ENCODE measurements at regions not wholly inside any gene's neighbourhood (a gene's known extent, or its start where the extent isn't known, plus 50 kb on each side); places are given as distances from the start of the nearest gene placed in this dataset.

- ATAC-seq (ENCODE audit: low FRiP score) (no peak), DNase-seq (ENCODE audit: low spot score) (no peak)
- TF ChIP-seq CTCF (IDR thresholded peaks at IDR 0.05), result no peak
Measured at GRCh38 chr12:115698257-115698656, 579.2 kb downstream of the MED13L start.

GRCh38 chr12:115697340-115697739 is 580.2 kb downstream of the MED13L start:
- ATAC-seq (ENCODE audit: low FRiP score), result no peak
- no peak for TF ChIP-seq CTCF (IDR thresholded peaks at IDR 0.05)
- DNase-seq (ENCODE audit: low spot score), result no peak

DNA sequence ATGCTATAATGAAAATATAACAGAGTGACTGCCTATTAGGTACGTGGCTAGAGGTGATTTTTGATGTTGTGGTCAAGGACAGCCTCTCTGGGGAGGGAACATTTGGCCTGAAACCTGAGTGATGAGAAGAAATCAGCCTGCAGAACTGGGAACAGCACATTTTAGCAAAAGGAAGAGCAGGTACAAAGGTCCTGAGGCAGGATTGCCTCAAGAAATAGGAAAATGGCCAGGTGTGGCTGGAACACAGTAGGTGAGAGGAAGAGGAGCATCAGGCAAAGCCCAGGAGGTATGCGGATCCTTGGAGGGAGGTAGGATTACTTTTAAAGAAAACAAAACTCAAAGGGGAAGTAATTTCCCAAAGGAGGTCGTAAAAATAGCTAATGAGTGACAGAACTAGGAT is 582.9 kb downstream of the MED13L start:
- no peak for TF ChIP-seq CTCF (IDR thresholded peaks at IDR 0.05)
- no peak for DNase-seq (ENCODE audit: low spot score)
- no peak for ATAC-seq (ENCODE audit: low FRiP score)

DNA sequence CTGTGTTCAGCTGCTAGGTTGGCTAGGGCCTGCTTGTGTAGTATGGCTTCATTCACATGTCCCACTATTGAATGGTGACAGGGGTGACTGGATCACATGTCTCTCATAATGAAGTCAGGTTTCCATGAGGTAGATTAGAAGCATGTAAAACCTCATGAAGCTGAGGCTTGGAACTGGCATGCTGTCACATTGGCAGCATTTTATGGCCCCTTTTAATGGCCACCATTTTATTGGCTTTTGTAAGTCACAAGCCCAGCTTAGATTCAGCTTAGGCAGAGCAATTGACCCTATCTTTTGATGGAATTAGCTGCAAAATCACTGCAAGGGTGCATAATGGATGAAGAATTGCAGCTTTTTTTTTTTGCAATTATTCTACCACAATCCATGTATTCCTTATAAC is 583.5 kb downstream of the MED13L start:
- ATAC-seq (ENCODE audit: low FRiP score), result no peak
- DNase-seq (ENCODE audit: low spot score), result no peak
- no peak for TF ChIP-seq CTCF (IDR thresholded peaks at IDR 0.05)

DNA sequence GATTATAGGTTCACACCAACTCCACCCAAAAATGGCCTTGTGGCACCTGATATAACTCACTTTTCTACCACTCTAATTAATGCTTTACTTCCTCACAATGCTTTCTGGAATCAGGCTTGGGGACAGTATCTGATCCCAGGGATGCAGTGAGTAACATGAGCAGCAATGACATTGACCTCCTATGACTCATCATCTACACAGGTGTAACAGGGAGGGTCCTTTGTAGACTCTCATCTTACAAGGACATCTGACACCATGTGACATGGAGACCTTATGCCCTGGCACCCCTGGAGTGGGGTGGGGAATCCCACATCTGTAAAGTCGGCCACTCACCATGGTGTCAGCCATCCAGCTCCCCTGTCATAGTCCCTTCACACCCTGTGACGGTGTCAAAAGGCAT is 586.4 kb downstream of the MED13L start:
- no peak for DNase-seq (ENCODE audit: low spot score)
- no peak for TF ChIP-seq CTCF (IDR thresholded peaks at IDR 0.05)
- ATAC-seq (ENCODE audit: low FRiP score), result no peak

- DNase-seq (ENCODE audit: low spot score), result no peak
- ATAC-seq (ENCODE audit: low FRiP score), result no peak
- no peak for TF ChIP-seq CTCF (IDR thresholded peaks at IDR 0.05)
Measured at GRCh38 chr12:115687094-115687493, 590.4 kb downstream of the MED13L start.

GRCh38 chr12:115683240-115683780 is 594.2 kb downstream of the MED13L start:
- no peak for ATAC-seq (ENCODE audit: low FRiP score)
- TF ChIP-seq CTCF (IDR thresholded peaks at IDR 0.05), result no peak
- no peak for DNase-seq (ENCODE audit: low spot score)

All from omental fat pad (tissue), 3 donors.